HG03064 (cell line): ENCODE measurements at regions not wholly inside any gene's neighbourhood (a gene's known extent, or its start where the extent isn't known, plus 50 kb on each side); places are given as distances from the start of the nearest gene placed in this dataset.

Experiments used
- ATAC-seq: cut with Tn5 transposase; IDR thresholded peaks from one replicate; pipeline ENCODE4 v1.9.1; 2021; ENCODE audit warnings: low read depth; ENCODE audit not compliant: unreplicated experiment

DNA sequence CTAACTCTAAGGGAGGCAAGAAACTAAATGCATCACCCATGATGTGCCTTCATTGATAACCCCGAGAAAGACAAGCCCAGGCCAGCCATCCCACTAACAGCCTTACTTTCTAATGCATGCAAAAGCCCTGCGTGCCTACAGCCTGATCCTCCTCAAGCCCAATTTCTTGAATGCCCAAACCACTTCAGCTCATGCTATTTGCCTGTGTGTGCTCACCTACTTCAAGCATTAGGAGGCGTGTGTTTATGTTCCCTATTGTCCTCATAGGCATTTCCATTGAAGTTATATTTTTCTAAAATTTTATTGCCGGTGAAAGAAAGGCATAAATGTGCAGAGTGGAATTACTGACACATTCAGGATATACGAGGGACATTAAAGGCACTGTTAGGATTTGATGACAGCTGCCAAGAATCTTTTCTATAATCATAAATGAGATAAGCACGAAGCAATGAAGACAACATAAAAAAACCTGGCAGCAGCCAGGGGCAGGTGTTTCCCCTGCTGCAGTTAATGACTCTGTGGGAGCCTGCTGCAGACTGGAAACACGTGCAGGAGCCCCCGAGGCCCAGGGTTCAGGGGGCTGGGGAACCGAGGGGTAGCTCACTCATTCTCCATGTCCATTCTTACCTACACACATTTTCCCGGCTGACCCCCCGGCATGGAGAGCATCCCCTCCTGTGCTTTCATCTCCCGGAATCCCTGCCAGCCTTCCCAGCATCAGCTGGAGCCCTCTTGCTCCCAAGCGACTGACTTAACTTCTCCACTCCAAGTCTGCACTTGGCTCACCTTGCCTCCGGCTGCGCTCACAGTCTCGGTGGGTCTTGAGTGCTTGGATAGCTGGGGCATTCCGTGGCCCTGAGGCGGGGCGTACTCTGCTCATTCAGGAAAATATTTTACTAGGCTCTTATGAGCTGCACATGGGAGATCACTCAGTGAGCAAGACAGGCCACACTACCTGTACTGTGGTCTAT, 292.3 kb upstream of the SIX2 start:
- ATAC-seq: no peak

DNA sequence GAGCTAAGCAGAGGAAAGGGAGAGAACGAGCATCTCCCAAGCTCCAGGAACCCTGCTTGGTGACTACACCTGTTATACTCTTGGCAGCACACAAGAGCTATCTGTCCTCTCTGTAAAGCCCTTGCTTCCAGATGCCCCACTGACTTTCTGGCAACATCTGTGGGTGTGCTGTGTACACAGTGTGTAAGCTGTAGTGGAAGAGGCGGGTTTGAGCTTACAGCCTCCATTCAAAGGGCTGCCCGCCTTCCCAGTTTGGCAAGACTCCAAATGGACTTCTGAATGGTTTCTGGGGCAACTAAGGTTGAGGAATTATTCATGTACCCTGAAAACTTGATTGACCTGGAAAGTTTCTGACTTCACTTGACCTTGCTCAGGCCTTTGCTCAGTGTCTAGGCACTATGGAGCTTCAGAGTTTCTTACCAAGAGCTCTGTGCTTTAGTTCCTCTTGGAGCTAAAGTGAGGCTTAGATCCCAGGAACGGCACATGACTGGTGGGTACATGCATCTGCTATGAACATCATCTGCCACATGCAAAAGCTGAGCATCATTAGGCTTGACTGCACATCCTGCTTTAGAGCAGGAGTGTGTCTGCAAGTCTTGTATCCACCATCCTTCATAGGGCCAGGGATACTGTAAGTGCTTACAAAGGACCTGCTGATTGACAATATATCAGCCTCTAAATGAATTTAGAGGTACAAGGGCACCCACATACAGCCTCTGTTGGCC, 290.9 kb upstream of the SIX2 start:
- no peak for ATAC-seq

DNA sequence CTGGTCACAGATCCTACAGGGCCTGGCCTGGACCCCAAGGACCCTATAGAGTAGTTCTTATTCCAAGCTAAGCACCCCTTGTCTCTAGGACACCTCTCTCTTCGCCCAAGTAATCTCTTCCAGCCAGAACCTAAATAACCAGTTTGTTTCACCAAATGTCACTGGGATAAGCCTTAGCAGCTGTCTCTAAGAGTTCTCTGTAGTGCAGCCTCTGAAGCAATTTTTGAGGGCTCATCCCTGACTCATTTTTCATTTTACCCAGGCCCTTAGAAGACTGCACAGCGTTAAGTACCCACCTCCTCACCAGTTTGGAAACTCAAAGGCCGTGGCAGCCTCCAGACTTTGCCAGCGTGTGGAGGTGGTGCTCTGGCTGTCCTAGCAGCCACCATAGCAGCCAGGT, 290.1 kb upstream of the SIX2 start:
- no peak for ATAC-seq

DNA sequence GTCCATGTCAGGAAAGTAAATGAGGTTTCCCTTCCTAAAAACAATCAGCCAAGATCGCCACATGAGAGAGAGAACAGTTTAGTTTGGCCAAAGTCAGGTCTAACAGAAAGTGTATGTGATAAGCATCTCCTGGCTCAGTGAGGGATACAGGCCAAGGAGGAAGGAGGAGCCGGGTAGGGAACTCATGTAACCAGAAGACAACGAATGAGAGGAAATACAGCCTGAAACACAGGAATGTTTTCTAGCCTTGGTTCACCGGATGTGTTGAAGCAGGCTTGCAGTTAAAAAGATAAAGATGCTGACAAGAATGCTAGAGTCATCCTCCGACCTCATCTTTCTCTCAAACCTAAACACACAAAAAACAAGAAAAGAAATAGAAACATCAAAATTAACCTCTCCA, 283.9 kb upstream of the SIX2 start:
- ATAC-seq: no peak

DNA sequence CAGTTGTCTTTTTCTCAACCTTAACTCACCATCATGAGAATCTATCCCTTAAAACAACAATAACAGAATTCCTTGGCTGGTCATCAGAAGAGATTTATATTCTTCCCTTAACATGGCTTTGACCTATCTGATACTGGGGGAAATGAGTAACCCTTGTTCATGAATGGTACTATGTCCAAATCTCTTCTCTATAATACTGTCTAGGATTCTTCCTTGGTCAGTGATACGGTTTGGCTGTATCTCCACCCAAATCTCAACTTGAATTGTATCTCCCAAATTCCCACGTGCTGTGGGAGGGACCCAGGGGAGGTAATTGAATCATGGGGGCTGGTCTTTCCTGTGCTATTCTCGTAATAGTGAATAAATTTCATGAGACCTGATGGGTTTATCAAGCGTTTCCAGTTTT, 282.0 kb upstream of the SIX2 start:
- no peak for ATAC-seq

DNA sequence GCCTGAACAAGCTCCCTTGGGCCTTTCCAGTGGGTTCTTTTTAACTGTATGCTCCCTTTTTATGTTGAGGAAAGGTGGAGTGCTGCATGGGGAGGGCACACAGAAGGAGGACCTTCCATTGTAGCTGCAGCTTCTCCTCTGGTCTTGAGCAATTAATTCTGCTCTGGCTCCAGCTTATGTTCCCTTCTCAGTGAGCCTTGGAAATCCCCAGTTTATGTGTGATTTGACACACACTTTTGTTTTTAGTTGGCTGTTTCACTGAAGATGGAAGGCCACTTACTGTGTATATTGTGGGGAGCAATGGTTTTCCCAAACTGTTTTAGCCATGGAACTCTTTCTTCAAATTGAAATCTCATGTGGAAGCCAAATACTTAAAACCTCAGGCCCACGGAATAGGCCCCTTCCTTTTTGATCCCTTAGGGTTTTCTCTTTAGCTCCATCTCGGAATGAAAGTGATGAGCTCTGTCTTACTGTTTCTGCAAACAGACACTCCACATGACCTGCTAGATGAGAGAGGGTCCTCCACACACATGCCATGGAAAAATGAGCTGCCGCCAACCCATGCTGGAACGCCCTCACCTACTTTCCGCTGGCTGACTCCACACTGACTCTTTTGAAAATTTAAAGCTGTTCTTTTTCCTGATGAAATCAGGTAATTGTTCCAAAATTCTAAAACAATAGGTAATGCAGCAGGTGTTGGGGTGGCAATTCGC, 280.9 kb upstream of the SIX2 start:
- ATAC-seq: no peak

DNA sequence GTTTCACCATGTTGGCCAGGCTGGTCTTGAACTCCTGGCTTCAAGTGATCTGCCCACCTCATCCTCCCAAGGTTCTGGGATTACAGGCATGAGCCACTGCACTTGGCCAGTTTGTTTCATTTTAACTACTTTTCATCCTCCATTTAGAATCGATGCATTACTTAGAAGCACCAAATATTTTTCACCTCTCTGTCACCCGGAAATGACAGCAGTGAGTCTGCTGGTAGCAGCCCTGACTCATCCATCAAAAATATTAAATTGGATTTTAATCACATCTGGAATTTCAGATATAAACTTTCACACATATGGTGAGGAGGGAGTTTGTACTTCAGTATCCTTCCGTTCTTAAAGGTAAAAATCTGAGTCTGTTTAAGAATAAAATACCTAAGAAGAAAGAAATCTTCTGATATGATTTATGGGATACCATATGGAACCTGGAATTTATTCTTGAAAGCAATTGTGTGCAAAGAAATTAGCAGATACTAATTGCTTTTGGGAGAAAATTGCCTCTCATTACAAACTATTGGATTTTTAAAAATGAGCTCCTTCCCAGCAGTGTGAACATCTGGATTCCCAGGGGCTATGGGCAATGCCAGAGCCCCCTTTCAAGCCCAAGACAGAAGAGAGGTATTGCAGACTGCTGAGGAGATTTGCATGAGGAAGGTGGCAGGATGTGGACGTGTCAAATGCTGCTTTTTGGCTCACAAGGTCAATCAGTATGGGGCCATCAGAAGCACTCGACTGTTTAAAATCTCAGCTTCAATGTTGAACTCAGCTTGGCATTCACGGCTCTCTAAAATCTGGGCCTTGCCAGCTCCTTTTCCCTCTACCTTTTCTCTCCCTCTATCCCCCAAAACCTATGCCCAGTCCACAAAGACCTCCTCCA, 279.5 kb upstream of the SIX2 start:
- no peak for ATAC-seq

DNA sequence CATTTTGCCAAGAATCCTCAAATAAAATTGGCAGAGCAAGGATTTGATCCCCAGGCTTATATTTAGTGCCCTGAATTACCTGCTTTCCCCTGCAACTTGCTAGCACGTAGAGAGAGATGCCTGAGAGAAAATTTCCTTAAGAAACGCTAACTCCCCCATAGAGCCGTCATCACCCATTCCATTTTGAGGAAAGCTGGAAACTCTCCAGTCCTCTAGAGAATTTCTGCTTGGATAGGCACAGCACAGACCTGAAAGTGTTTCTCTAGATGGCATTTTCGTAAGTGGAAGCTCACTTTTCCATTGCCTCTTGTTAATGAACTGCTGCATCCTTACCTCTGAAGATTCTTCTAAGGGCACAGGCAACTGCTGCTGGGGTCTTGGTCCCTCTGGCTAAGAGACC, 277.8 kb upstream of the SIX2 start:
- ATAC-seq: no peak

DNA sequence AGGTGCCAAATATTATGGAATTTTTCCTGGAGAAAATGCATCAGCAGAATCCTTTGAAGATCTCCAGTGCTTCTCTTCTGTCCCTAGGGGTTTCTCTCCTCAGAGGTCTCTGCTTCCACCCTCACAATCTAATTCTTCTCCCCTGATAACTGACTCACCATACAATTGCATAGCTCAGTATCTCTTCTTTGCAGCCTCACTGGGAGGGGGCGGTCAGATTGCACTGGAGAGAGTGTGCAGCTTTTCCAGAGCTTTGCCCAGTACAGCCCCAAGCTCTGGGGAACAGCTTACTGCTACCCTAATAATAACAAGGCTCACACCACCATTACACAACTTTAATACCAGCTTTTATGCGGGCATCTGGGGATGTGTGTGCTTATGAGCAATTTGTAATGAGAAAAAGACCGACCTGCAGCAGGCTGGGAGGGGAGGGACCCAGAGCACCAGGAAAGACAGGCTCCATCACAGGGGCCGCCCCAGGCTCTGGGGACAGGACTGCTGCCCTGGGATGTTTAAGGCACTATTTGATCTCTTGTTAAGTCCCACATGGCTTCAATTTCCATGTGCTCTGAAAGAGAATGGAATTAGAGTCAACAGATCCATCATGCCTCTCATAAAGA, 276.6 kb upstream of the SIX2 start:
- no peak for ATAC-seq

DNA sequence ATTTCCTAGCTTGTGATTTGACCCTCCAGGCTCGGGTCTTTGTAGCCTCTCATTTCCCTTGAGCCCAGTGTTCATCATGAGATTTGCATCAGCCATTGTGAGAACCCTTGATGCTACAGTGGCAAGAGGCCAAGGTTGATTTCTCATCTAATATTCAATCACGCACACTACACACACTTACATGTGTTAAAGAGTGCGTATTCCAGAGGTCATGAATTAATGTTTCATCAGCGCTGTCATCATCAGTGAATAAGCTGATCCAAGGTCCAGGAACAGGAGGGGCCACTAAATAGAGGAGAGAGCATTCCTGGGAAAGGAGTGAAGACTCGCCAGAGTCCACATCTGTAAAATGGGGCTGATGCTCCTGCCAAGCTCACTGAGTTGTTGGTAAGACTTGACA, 276.1 kb upstream of the SIX2 start:
- no peak for ATAC-seq

DNA sequence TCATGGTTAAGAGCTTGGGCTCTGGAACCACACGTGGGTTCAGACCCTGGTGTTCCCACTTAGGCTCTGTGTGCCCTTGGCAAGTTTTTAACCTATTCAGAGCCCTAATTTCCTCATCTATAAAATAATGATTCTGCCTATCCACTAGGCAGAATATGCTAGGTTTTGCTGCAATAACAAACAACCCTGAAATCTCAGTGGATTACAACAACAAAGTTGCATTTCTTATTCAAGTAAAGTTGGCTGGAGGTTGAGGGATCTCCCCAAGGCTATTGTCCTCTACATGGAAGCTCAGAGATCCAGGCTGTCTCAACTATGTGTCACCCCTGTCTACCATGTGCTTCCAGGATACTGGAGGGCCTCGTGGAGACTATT, 275.4 kb upstream of the SIX2 start:
- no peak for ATAC-seq

DNA sequence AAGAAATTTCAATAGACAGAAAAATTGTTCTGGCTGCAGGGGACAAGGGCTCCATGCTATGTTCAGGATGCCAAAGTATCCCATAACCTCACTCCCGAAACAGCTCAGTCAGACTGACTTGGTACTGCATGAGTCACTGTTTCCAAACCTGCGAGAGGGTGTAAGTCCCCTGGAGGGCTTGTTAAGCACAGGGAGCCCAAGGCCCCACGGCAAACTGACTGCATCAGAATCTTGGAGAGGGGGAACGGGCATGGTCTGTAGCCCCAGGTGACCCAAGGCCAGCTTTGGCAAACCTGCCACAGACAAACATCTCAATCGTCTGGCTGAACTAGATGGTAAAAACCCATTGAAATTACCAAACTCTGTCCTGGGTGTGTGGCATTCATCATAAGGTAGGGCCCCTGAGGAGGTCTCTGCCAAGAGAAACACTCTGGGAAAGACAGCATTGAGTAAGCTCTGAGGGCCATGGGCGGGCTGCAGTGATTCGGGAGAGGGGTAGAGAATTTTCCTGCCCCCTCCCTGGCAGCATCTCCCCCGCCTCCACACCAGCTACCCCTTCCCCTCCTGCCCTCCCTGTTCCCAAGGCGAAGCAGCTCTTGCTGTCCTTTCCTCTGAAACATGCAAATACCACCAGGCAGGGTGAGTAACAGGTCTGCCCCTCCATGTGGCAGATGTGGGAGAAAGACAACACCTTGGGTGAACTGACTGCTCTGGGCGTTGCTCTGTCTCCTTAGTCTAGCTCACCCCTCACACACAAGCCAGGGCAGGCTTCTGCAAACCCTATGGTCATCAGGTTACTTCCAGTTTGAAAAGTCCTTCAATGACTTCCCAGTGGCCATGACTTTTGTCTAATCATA, 274.7 kb upstream of the SIX2 start:
- no peak for ATAC-seq

DNA sequence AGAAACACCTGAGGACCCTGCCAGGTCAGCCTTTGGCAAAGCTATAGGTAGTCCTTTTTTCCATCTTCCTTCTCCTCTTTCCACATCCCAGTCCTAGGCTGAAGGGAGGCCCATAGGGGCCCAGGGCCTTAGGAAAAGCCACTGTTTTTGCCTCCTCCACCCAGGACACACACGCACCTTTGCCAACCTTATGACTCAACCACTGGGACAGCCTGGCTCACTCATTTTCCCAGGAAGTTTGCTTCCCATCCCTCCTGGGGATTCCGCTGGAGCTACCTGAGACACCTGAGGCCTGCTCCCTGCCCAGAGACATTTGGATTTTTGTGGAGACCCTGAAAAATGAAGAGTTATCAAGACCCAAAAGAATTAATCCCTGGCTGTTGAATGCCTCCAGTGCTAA, 273.4 kb upstream of the SIX2 start:
- ATAC-seq: no peak

DNA sequence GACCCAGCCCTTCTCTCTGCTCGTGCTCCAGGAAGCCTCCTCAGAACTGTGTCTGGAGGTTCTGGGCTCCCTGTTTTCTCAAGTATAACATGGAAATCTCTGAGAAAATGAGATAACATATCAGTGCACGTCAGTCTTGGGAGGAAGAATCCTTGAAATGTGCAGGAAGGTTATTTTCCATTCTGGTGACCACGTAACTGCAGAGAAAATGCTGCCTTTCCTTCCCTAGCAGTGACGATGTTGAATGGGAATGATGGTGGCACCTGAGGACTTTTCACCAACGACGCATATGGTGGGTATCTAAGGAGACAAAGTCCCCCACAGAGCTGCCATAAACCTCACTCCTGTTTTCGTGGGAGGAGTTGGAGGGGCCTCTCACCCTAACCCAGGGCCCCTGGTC, 272.1 kb upstream of the SIX2 start:
- no peak for ATAC-seq

DNA sequence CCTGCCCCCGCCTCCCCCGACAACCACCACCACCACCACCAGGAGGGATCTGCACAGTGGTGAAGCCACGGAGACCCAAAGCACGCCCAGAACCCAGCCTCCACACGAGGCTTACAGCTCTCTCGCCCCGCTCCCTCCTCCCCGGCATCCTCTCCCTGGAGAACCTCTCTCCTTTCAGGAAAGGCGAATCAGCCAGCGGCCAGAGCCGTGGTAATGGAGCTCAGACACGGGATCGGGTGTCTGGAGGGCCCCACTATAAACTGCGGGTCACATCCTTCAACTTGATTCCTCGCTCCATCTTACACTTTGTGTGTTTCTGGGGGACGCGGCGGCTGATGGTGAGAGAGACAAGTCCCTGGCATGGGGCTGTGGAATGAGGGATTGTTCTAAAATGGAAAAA, 271.5 kb upstream of the SIX2 start:
- ATAC-seq: no peak

DNA sequence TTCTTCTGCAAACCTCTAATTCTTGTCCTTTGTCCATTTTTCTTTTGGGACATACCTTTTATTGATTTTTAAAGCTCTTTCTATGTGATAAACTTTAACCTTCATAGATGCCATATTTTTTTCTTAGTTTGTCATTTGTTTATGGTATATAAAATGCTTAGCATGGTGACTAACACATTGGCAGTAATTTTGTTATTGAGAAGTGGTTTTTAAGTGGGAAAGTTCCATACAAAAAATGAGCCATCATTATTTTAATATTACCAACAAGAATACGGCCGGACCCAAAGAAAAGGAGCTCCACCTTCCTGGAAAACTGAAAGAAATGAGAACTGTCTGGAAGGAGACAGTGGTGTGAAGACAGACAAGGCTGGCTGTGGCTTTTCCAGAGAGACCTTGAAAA, 270.1 kb upstream of the SIX2 start:
- no peak for ATAC-seq

DNA sequence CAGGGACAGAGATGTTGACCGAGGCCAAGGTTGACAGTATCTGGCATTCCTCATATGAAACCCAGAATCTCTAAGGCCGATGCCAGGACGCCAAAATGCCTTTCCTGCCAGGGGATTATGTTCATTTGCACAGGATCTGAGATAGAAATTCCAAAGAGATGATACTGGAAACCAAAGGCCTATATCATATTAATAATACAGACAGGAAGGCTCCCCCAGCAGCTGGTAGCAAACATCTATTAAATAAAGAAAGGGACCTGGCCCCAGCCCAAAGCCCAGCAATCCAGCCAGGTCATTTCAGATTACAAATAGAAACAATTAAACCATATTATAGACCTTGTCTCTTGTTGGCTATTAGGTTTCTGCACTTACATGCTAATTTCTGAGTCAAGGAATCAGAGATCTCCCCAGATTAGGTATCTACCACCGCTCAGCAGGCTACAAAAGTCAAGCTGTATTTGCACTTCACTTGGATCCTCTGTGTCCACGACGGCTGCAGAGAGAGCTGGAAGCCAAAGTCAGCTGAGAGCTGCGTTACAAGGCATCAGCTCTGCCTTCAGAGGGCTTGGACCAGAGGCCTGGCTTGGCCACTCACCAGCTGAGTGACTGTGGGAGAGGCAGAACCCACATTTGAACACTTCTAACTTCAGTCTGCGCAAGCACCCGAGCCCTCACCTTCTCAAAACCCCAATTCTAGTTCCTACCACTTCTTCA, 269.3 kb upstream of the SIX2 start:
- no peak for ATAC-seq

DNA sequence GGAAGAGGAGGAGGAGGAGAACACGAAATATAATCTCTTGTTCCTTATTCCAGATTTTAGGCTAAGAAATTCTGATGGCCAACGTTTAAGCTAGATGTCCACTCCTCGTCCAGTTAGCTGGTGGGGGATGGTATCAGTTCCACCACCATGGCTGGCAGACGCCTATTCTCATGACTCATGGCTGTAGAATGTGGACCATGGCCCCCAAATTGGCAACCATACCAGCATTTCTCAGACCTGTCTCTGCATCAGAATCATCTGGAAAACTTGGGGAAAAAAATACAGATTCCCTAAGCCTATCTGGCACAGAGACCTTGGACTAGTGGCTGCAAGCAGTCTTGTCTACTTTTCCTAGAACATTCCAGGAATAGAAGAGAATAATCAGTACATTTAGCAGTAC, 267.7 kb upstream of the SIX2 start:
- no peak for ATAC-seq
